ENCODE measurements at regions not wholly inside any gene's neighbourhood (a gene's known extent, or its start where the extent isn't known, plus 50 kb on each side); places are given as distances from the start of the nearest gene placed in this dataset.

GRCh38 chr22:46036558-46037408 is 59.8 kb upstream of the WNT7B start:
- no peak for TF ChIP-seq EGR1 (IDR thresholded peaks at IDR 0.05)
- no peak for TF ChIP-seq CREB1 (IDR thresholded peaks at IDR 0.05; ENCODE audit: low read depth)
- peak; percentile 29 for TF ChIP-seq RAD21 (IDR thresholded peaks at IDR 0.05; ENCODE audit: low read depth)

GRCh38 chr22:46038174-46038487 is 61.2 kb upstream of the WNT7B start:
- TF ChIP-seq TCF12 (IDR thresholded peaks at IDR 0.05; ENCODE audit: low read depth) (no peak), CREB1 (IDR thresholded peaks at IDR 0.05; ENCODE audit: low read depth) (no peak), RAD21 (IDR thresholded peaks at IDR 0.05; ENCODE audit: low read depth) (no peak), ZBTB7A (IDR thresholded peaks at IDR 0.05; ENCODE audit: low read depth) (no peak), EP300 (IDR thresholded peaks at IDR 0.05; ENCODE audit: borderline replicate concordance) (no peak), MAX (IDR thresholded peaks at IDR 0.05) (no peak)

- TF ChIP-seq FOXM1 (IDR thresholded peaks at IDR 0.05; ENCODE audit: borderline replicate concordance, low read depth) (no peak), CREB1 (IDR thresholded peaks at IDR 0.05; ENCODE audit: low read depth) (no peak), REST (IDR thresholded peaks at IDR 0.05; ENCODE audit: low read depth) (no peak), TEAD4 (IDR thresholded peaks at IDR 0.05) (no peak), YY1 (IDR thresholded peaks at IDR 0.05; ENCODE audit: low read depth) (no peak), TCF12 (IDR thresholded peaks at IDR 0.05; ENCODE audit: low read depth) (no peak), TAF1 (IDR thresholded peaks at IDR 0.05; ENCODE audit: low read depth) (no peak), MAX (IDR thresholded peaks at IDR 0.05) (no peak), EP300 (IDR thresholded peaks at IDR 0.05; ENCODE audit: borderline replicate concordance) (no peak)
Observed at GRCh38 chr22:46038516-46039430, 61.8 kb upstream of the WNT7B start.

GRCh38 chr22:46039535-46039934 is 62.6 kb upstream of the WNT7B start:
- no peak for TF ChIP-seq YY1 (IDR thresholded peaks at IDR 0.05; ENCODE audit: low read depth)
- TF ChIP-seq TCF12 (IDR thresholded peaks at IDR 0.05; ENCODE audit: low read depth), result no peak
- TF ChIP-seq ZBTB7A (IDR thresholded peaks at IDR 0.05; ENCODE audit: low read depth), result no peak
- TF ChIP-seq REST (IDR thresholded peaks at IDR 0.05; ENCODE audit: low read depth), result no peak

GRCh38 chr22:46040471-46041465 is 63.8 kb upstream of the WNT7B start:
- TF ChIP-seq USF1 (IDR thresholded peaks at IDR 0.05) (no peak), RAD21 (IDR thresholded peaks at IDR 0.05; ENCODE audit: low read depth) (no peak), EP300 (IDR thresholded peaks at IDR 0.05; ENCODE audit: borderline replicate concordance) (no peak), YY1 (IDR thresholded peaks at IDR 0.05; ENCODE audit: low read depth) (no peak), FOXM1 (IDR thresholded peaks at IDR 0.05; ENCODE audit: borderline replicate concordance, low read depth) (no peak), TAF1 (IDR thresholded peaks at IDR 0.05; ENCODE audit: low read depth) (no peak), CEBPB (IDR thresholded peaks at IDR 0.05) (no peak), EGR1 (IDR thresholded peaks at IDR 0.05) (no peak), ZBTB7A (IDR thresholded peaks at IDR 0.05; ENCODE audit: low read depth) (no peak), TEAD4 (IDR thresholded peaks at IDR 0.05) (no peak), REST (IDR thresholded peaks at IDR 0.05; ENCODE audit: low read depth) (no peak), CREB1 (IDR thresholded peaks at IDR 0.05; ENCODE audit: low read depth) (no peak), NFIC (IDR thresholded peaks at IDR 0.05) (no peak), TCF12 (IDR thresholded peaks at IDR 0.05; ENCODE audit: low read depth) (no peak), MAX (IDR thresholded peaks at IDR 0.05) (no peak)
